T-helper 2 cell treated with Interferon-gamma antibody and Interleukin-4, amounts not matched to agents 5 μg/mL and 100 μg/mL, for 36 hours (primary cell): ENCODE measurements at regions not wholly inside any gene's neighbourhood (a gene's known extent, or its start where the extent isn't known, plus 50 kb on each side); places are given as distances from the start of the nearest gene placed in this dataset.

Experiments used
- DNase-seq: peaks from one replicate; pipeline ENCODE4 v3.0.0; 2021; ENCODE audit warnings: low spot score
- H3K27ac Mint-ChIP-seq: one replicate; pipeline ENCODE4 v1.8.0; 2021; ENCODE audit warnings: mild to moderate bottlenecking, mixed read lengths
- H3K27me3 Mint-ChIP-seq: one replicate; pipeline ENCODE4 v1.8.0; 2021; ENCODE audit warnings: low read depth, mixed read lengths
- H3K36me3 Mint-ChIP-seq: one replicate; pipeline ENCODE4 v1.8.0; 2021; ENCODE audit warnings: low read depth, mixed read lengths
- H3K4me1 Mint-ChIP-seq: one replicate; pipeline ENCODE4 v1.8.0; 2021; ENCODE audit warnings: low read depth, mixed read lengths
- H3K4me3 Mint-ChIP-seq: one replicate; pipeline ENCODE4 v1.8.0; 2022; ENCODE audit warnings: mild to moderate bottlenecking, moderate library complexity, mixed read lengths
- H3K9me3 Mint-ChIP-seq: one replicate; pipeline ENCODE4 v1.8.0; 2021; ENCODE audit warnings: mixed read lengths

- DNase-seq = no peak
- Mint-ChIP-seq H3K27me3 (no peaks in the 10 kb centered on the region), H3K27ac (no peak overlapping the region), H3K36me3 (no peaks in the 10 kb centered on the region), H3K9me3 (no peaks in the 10 kb centered on the region), H3K4me1 (no peaks in the 10 kb centered on the region), H3K4me3 (no peak overlapping the region)
These were observed 257.6 kb downstream of the ETNK1 start for GRCh38 chr12:22882559-22882958.

- Mint-ChIP-seq H3K9me3 (no peaks in the 10 kb centered on the region), H3K27ac (no peak overlapping the region), H3K36me3 (no peaks in the 10 kb centered on the region), H3K4me3 (no peak overlapping the region), H3K4me1 (no peaks in the 10 kb centered on the region), H3K27me3 (no peaks in the 10 kb centered on the region)
- no peak for DNase-seq
These were observed 268.9 kb downstream of the ETNK1 start for GRCh38 chr12:22893878-22894277.

- Mint-ChIP-seq H3K27ac (no peak overlapping the region), H3K36me3 (no peaks in the 10 kb centered on the region), H3K4me1 (no peaks in the 10 kb centered on the region), H3K4me3 (no peak overlapping the region), H3K9me3 (no peaks in the 10 kb centered on the region), H3K27me3 (no peaks in the 10 kb centered on the region)
- no peak for DNase-seq
These were observed 274.2 kb downstream of the ETNK1 start for GRCh38 chr12:22899184-22899583.

GRCh38 chr12:22900401-22900800, 275.4 kb downstream of the ETNK1 start:
- H3K4me1 Mint-ChIP-seq = no peaks in the 10 kb centered on the region
- H3K27ac Mint-ChIP-seq = no peak overlapping the region
- H3K4me3 Mint-ChIP-seq = no peak overlapping the region
- no peaks in the 10 kb centered on the region for H3K36me3 Mint-ChIP-seq
- no peak for DNase-seq
- no peaks in the 10 kb centered on the region for H3K27me3 Mint-ChIP-seq
- no peaks in the 10 kb centered on the region for H3K9me3 Mint-ChIP-seq

GRCh38 chr12:22904485-22904884, 279.5 kb downstream of the ETNK1 start:
- Mint-ChIP-seq H3K9me3 (no peaks in the 10 kb centered on the region), H3K27me3 (no peaks in the 10 kb centered on the region), H3K4me3 (no peak overlapping the region)

GRCh38 chr12:22916241-22916640, 291.3 kb downstream of the ETNK1 start:
- no peak overlapping the region for H3K27ac Mint-ChIP-seq
- no peaks in the 10 kb centered on the region for H3K36me3 Mint-ChIP-seq
- H3K27me3 Mint-ChIP-seq = no peaks in the 10 kb centered on the region
- H3K4me1 Mint-ChIP-seq = no peaks in the 10 kb centered on the region
- H3K9me3 Mint-ChIP-seq = no peaks in the 10 kb centered on the region
- H3K4me3 Mint-ChIP-seq = no peak overlapping the region
- no peak for DNase-seq

More at GRCh38 chr12:22904485-22904884, 279.5 kb downstream of the ETNK1 start:
- Mint-ChIP-seq H3K27ac (no peak overlapping the region), H3K36me3 (no peaks in the 10 kb centered on the region), H3K4me1 (no peaks in the 10 kb centered on the region)
- DNase-seq = no peak

GRCh38 chr12:22916815-22917214, 291.8 kb downstream of the ETNK1 start:
- H3K36me3 Mint-ChIP-seq = no peaks in the 10 kb centered on the region
- H3K27ac Mint-ChIP-seq = no peak overlapping the region
- no peak for DNase-seq
- H3K4me3 Mint-ChIP-seq = no peak overlapping the region
- no peaks in the 10 kb centered on the region for H3K4me1 Mint-ChIP-seq
- H3K9me3 Mint-ChIP-seq = no peaks in the 10 kb centered on the region
- H3K27me3 Mint-ChIP-seq = no peaks in the 10 kb centered on the region

- no peaks in the 10 kb centered on the region for H3K27me3 Mint-ChIP-seq
- H3K4me1 Mint-ChIP-seq = no peaks in the 10 kb centered on the region
- H3K27ac Mint-ChIP-seq = no peak overlapping the region
- H3K4me3 Mint-ChIP-seq = no peak overlapping the region
- no peaks in the 10 kb centered on the region for H3K9me3 Mint-ChIP-seq
- no peaks in the 10 kb centered on the region for H3K36me3 Mint-ChIP-seq
- DNase-seq = no peak
These were observed 294.9 kb downstream of the ETNK1 start for GRCh38 chr12:22919883-22920282.

GRCh38 chr12:22923768-22924167, 298.8 kb downstream of the ETNK1 start:
- H3K4me3 Mint-ChIP-seq = no peak overlapping the region
- H3K36me3 Mint-ChIP-seq = no peaks in the 10 kb centered on the region
- no peak overlapping the region for H3K27ac Mint-ChIP-seq
- no peaks in the 10 kb centered on the region for H3K4me1 Mint-ChIP-seq
- H3K27me3 Mint-ChIP-seq = no peaks in the 10 kb centered on the region
- no peaks in the 10 kb centered on the region for H3K9me3 Mint-ChIP-seq
- DNase-seq = no peak

GRCh38 chr12:22924391-22924790, 299.4 kb downstream of the ETNK1 start:
- no peaks in the 10 kb centered on the region for H3K27me3 Mint-ChIP-seq
- H3K27ac Mint-ChIP-seq = no peak overlapping the region
- H3K4me3 Mint-ChIP-seq = no peak overlapping the region
- no peaks in the 10 kb centered on the region for H3K36me3 Mint-ChIP-seq
- no peaks in the 10 kb centered on the region for H3K4me1 Mint-ChIP-seq
- H3K9me3 Mint-ChIP-seq = no peaks in the 10 kb centered on the region
- no peak for DNase-seq

- no peaks in the 10 kb centered on the region for H3K9me3 Mint-ChIP-seq
- H3K36me3 Mint-ChIP-seq = no peaks in the 10 kb centered on the region
- H3K27ac Mint-ChIP-seq = no peak overlapping the region
- no peak overlapping the region for H3K4me3 Mint-ChIP-seq
- H3K4me1 Mint-ChIP-seq = no peaks in the 10 kb centered on the region
- no peak for DNase-seq
- H3K27me3 Mint-ChIP-seq = no peaks in the 10 kb centered on the region
These were observed 300.7 kb downstream of the ETNK1 start for GRCh38 chr12:22925623-22926022.

GRCh38 chr12:22932431-22932830, 307.5 kb downstream of the ETNK1 start:
- H3K27me3 Mint-ChIP-seq = no peaks in the 10 kb centered on the region
- H3K4me1 Mint-ChIP-seq = no peaks in the 10 kb centered on the region
- no peaks in the 10 kb centered on the region for H3K36me3 Mint-ChIP-seq
- no peak for DNase-seq
- H3K4me3 Mint-ChIP-seq = no peak overlapping the region
- H3K9me3 Mint-ChIP-seq = no peaks in the 10 kb centered on the region
- no peak overlapping the region for H3K27ac Mint-ChIP-seq

GRCh38 chr12:22935090-22935489, 310.1 kb downstream of the ETNK1 start:
- H3K36me3 Mint-ChIP-seq = no peaks in the 10 kb centered on the region
- DNase-seq = no peak
- H3K4me1 Mint-ChIP-seq = no peaks in the 10 kb centered on the region
- no peaks in the 10 kb centered on the region for H3K9me3 Mint-ChIP-seq
- no peaks in the 10 kb centered on the region for H3K27me3 Mint-ChIP-seq
- no peak overlapping the region for H3K27ac Mint-ChIP-seq
- no peak overlapping the region for H3K4me3 Mint-ChIP-seq

GRCh38 chr12:22935501-22935900, 310.5 kb downstream of the ETNK1 start:
- Mint-ChIP-seq H3K36me3 (no peaks in the 10 kb centered on the region), H3K9me3 (no peaks in the 10 kb centered on the region), H3K27me3 (no peaks in the 10 kb centered on the region), H3K27ac (no peak overlapping the region), H3K4me3 (no peak overlapping the region), H3K4me1 (no peaks in the 10 kb centered on the region)
- no peak for DNase-seq

GRCh38 chr12:22938323-22938722, 313.4 kb downstream of the ETNK1 start:
- H3K4me3 Mint-ChIP-seq = no peak overlapping the region
- DNase-seq = no peak
- H3K36me3 Mint-ChIP-seq = no peaks in the 10 kb centered on the region
- H3K27me3 Mint-ChIP-seq = no peaks in the 10 kb centered on the region
- no peaks in the 10 kb centered on the region for H3K4me1 Mint-ChIP-seq
- H3K9me3 Mint-ChIP-seq = no peaks in the 10 kb centered on the region
- no peak overlapping the region for H3K27ac Mint-ChIP-seq
